NCI-H82 treated with DMSO at 0.1 percent for 48 hours (cell line): ENCODE measurements at regions not wholly inside any gene's neighbourhood (a gene's known extent, or its start where the extent isn't known, plus 50 kb on each side); places are given as distances from the start of the nearest gene placed in this dataset.

Source experiments
- DNase-seq: peaks from one replicate; lab custom pipeline; 2025; ENCODE audit not compliant: unreplicated experiment; lab: John Stamatoyannopoulos, UW

GRCh38 chr9:120221844-120222243 is 358.1 kb downstream of the CDK5RAP2 start:
- no peak for DNase-seq

- no peak for DNase-seq
Observed at GRCh38 chr9:120214332-120214731, 365.6 kb downstream of the CDK5RAP2 start.

- no peak for DNase-seq
Observed at GRCh38 chr9:120212853-120213200, 367.1 kb downstream of the CDK5RAP2 start.

DNA sequence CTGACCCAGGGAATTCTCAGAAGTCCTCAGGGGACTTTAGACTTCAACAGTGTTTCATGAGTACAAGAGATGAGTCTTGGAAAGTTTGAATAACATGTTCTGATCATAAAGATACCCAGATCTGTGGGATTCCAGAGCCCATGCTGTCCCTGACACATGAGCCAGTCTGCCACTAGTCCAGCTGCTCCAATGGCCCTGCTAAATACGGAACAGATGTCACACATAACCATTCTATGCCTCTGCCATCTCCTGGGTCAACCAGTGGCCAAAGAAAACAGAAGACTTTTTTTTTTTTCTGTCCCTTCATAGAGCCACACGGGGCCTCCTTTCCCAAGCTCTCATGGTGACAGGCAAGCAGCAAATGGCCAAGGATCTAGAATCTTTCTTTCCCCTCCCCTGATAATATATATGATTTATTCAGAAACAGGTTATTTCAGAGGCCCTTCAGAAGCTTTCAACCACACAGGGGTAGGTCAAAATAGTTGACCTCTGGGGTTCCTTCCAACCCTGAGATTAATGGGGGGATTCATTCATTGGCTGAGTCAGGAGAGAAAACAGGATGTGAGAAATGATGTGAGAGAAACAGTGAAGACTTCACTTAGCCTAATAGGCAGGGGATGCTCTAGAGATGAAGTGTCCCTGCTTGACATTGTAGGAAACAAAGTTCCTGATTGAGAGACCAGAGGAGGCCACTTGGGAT is 367.7 kb downstream of the CDK5RAP2 start:
- no peak for DNase-seq

- DNase-seq = no peak
Observed at GRCh38 chr9:120210274-120210673, 369.7 kb downstream of the CDK5RAP2 start.

DNA sequence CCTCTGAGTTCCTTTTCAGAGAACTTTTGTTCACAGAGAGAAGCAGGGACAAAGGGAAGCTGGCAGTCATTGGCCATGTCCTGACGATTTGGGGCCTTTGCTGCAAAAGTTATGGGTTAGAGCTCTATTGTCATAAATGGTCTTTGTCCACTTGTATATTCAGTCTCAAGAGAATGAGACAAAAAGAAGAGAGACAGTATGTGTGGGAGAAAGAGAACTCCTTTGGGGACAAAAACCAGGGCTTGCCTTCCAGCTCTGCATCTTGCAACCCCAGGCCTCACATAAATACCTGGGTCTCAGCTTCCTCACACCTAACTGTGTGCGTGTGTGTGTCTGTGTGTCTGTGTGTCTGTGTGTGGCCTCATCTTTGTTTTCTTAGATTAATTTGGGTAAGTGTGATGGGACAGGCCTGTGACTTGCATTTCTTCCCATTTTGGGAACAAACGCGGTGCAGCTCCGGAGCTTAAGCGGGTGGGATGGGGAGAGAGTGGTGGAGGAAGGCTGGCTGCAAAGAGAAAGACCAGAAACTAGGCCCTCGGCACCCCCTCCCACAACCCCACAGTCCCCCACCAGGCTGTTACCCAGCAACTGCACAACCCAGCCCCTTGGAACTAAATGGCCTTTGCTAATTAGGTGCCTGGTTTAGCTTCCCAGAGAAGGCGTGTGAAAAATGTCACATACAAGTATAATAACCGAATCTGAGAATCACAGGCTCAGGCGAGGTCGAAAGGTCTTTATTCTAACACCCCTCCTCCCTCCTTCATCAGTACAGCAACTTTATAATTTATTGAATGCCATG is 376.9 kb downstream of the CDK5RAP2 start:
- no peak for DNase-seq

GRCh38 chr9:120198027-120198426 is 381.9 kb downstream of the CDK5RAP2 start:
- DNase-seq = no peak

DNA sequence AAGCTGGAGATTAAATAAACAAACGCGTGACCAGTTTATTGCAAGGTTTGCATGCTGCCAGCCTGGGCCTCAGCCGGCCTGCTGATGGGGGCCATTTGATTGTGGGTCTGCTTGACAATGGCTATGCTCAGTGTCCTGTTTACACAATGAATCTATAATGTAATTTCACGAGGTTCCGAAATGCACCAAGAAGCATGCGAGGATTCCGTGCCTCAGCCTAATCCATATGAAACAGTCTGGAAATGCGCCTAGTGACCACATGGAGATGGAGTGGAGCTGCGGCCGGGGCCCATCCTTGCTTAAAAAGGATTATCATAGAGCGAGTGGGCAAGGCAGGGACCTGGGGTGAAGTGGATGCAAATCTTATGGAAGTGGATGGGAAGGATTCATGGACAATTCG is 382.4 kb downstream of the CDK5RAP2 start:
- no peak for DNase-seq

GRCh38 chr9:120191141-120191540 is 388.8 kb downstream of the CDK5RAP2 start:
- DNase-seq = no peak

- DNase-seq = no peak
Observed at GRCh38 chr9:120187758-120188157, 392.2 kb downstream of the CDK5RAP2 start.

GRCh38 chr9:120186276-120186675 is 393.7 kb downstream of the CDK5RAP2 start:
- DNase-seq = no peak

DNA sequence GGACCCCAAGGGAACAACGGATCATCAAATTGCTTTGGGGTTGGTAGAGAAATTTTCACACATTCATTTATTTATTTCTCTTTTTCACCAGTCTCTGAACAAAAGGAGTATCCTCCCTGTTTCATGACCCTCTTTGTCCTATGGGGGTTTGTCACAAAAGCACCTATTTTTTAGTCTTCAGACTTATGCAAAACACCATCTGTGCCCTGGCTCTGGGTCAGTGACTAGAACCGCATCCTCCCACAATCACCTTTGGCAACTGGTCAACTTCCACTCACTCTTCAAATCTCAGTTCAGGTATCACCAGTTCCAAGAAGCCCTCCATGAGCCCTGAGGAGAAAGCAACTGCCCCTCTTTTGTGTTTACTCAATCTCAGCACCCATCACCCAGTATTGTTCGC is 395.7 kb downstream of the CDK5RAP2 start:
- DNase-seq = no peak

GRCh38 chr9:120183615-120184014 is 396.4 kb downstream of the CDK5RAP2 start:
- no peak for DNase-seq

GRCh38 chr9:120182011-120182410 is 398.0 kb downstream of the CDK5RAP2 start:
- no peak for DNase-seq

DNA sequence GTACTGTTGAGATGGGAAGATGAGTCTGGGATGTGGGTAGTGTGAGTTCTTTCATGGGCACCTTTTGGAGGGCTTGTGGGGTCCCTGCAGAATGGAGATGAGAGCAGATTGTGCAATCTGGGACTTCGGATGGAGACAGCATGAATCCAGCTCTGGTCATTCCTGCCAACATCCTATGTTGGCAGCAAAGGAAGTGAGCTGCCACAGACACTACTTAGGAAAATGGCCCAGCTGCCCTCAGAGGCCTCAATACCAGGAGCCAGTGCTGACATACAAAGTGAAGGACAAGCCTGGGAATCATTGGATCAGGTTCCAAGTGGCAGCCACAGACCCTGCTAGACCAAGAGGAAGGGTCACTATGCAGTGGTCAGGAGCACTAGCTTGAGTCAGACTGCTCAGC is 402.8 kb downstream of the CDK5RAP2 start:
- no peak for DNase-seq

DNA sequence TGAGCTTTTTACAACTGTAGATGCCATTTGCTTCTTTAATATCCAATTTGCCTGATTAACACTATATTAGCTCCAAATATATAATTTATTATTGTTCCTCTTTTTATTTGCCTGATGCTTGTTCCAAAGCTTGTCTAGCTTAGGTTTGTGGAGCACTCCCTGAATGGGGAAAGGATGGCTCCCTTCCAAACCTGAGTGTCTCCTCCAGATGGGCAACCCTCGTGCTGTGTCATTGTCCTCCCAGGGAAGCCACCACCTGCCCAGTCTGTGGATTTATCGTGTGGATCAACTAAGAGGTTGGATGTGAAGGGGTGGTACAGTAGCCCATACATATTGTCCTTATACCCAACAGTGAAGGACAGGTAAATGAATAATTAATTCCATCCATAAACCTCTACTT is 404.9 kb downstream of the CDK5RAP2 start:
- no peak for DNase-seq

GRCh38 chr9:120161776-120162175 is 418.2 kb downstream of the CDK5RAP2 start:
- no peak for DNase-seq

GRCh38 chr9:120158221-120158620 is 421.7 kb downstream of the CDK5RAP2 start:
- DNase-seq = no peak

GRCh38 chr9:120156376-120156775 is 423.6 kb downstream of the CDK5RAP2 start:
- peak; percentile 71 for DNase-seq

DNA sequence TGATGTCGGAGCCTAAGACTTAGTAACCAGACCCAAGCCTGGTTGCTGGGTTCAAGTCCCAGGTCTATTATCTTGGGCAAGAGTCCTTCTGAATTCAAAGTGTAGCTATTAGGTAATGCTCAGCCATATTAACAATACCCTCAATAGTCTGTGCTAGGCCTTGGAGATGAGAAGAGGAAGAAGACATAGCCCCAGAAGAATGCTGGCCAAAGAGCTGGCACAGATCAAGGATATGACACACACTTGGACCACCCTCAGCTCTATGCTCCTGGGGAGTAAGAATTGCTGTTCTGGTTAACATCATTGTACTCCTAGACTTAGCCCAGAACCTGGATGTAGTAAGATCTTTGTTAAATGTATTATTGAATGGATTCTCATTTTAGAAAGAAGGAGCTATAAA is 426.7 kb downstream of the CDK5RAP2 start:
- no peak for DNase-seq

DNA sequence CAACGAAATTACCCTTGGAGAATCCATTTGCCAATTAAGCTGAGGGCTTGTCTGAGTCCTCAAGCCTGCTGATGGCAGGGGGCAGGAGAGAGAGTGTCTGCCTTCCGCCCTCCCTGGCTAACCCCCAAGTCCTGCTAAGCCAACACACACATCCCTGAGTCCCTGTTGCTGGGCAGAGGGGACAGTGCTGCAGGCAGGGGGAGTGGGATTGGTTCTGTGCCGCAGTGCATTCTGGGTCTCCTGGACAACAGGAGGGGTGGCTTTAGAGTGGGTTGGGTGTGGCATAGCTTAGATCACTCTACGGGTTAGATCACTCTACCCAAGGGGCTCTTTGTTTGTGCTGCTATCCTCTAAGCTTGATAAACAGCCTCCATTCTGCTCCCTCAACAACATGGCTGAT is 427.7 kb downstream of the CDK5RAP2 start:
- DNase-seq = peak; percentile 80

DNA sequence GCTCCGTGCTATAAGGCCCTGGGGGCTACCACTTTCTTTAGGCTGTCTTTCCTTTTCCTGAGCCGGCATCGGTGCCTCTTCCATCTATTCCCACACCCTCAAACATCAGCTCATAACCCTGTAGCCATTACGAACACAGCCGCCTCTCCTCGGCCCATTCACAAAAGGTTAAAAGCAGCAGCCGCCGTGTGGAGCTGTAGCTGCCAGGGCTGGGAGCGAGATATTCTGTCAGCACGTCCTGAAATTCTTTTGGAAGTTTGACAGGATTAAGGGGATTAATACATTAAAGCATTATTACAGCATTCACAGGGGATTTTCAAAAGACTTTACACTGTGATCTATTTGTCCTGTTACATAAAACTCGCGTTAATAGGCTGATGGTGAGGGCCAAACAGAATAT is 428.2 kb downstream of the CDK5RAP2 start:
- DNase-seq = peak; percentile 80

- DNase-seq = no peak
Observed at GRCh38 chr9:120151149-120151548, 428.8 kb downstream of the CDK5RAP2 start.
